HG03175 (cell line): ENCODE measurements at regions not wholly inside any gene's neighbourhood (a gene's known extent, or its start where the extent isn't known, plus 50 kb on each side); places are given as distances from the start of the nearest gene placed in this dataset.
"Not testable (repeated sequence)": the region's sequence is repeated elsewhere in the genome, so short reads cannot be mapped to it uniquely, and the experiment has no call there.

Source experiments
- ATAC-seq: cut with Tn5 transposase; IDR thresholded peaks from one replicate; pipeline ENCODE4 v1.9.1; 2021; ENCODE audit warnings: mild to moderate bottlenecking, moderate library complexity; ENCODE audit not compliant: unreplicated experiment

- ATAC-seq, result no peak
These were observed 107.9 kb upstream of the ATL2 start for GRCh38 chr2:38484957-38485356.

- no peak for ATAC-seq
These were observed 106.9 kb upstream of the ATL2 start for GRCh38 chr2:38483776-38484501.

GRCh38 chr2:38482710-38483109, 105.6 kb upstream of the ATL2 start:
- ATAC-seq, result not testable (repeated sequence)

- ATAC-seq, result no peak
These were observed 103.5 kb upstream of the ATL2 start for GRCh38 chr2:38480617-38481016.

- ATAC-seq, result no peak
These were observed 99.9 kb upstream of the ATL2 start for GRCh38 chr2:38477006-38477405.

GRCh38 chr2:38475567-38475881, 98.5 kb upstream of the ATL2 start:
- no peak for ATAC-seq

- ATAC-seq, result no peak
These were observed 97.9 kb upstream of the ATL2 start for GRCh38 chr2:38474715-38475566.

GRCh38 chr2:38474021-38474456, 97.0 kb upstream of the ATL2 start:
- no peak for ATAC-seq

GRCh38 chr2:38473333-38474005, 96.4 kb upstream of the ATL2 start:
- ATAC-seq, result no peak

GRCh38 chr2:38470115-38470514, 93.0 kb upstream of the ATL2 start:
- no peak for ATAC-seq

GRCh38 chr2:38467768-38468455, 90.8 kb upstream of the ATL2 start:
- ATAC-seq, result no peak

- no peak for ATAC-seq
These were observed 90.0 kb upstream of the ATL2 start for GRCh38 chr2:38466876-38467767.

GRCh38 chr2:38466409-38466808, 89.3 kb upstream of the ATL2 start:
- no peak for ATAC-seq

GRCh38 chr2:38465789-38466127, 88.7 kb upstream of the ATL2 start:
- ATAC-seq, result no peak

GRCh38 chr2:38464971-38465788, 88.1 kb upstream of the ATL2 start:
- no peak for ATAC-seq

GRCh38 chr2:38463752-38464151, 86.7 kb upstream of the ATL2 start:
- no peak for ATAC-seq

GRCh38 chr2:38462121-38462661, 85.1 kb upstream of the ATL2 start:
- no peak for ATAC-seq

- ATAC-seq, result no peak
These were observed 84.4 kb upstream of the ATL2 start for GRCh38 chr2:38461470-38461869.

GRCh38 chr2:38460313-38460712, 83.2 kb upstream of the ATL2 start:
- ATAC-seq, result no peak
